Skin of body (tissue), 1 donor: ENCODE measurements at regions not wholly inside any gene's neighbourhood (a gene's known extent, or its start where the extent isn't known, plus 50 kb on each side); places are given as distances from the start of the nearest gene placed in this dataset.
"Not testable (repeated sequence)": the region's sequence is repeated elsewhere in the genome, so short reads cannot be mapped to it uniquely, and the experiment has no call there.

Source experiments
- DNase-seq: peaks from one replicate; lab custom pipeline; 2025; lab: John Stamatoyannopoulos, UW

- DNase-seq = not testable (repeated sequence)
These were observed 253.9 kb upstream of the UBASH3B start for GRCh38 chr11:122401581-122401980.

GRCh38 chr11:122399375-122399774, 256.1 kb upstream of the UBASH3B start:
- no peak for DNase-seq

- DNase-seq = no peak
These were observed 256.7 kb upstream of the UBASH3B start for GRCh38 chr11:122398851-122399250.

- DNase-seq = no peak
These were observed 257.4 kb upstream of the UBASH3B start for GRCh38 chr11:122398167-122398566.

- no peak for DNase-seq
These were observed 260.2 kb upstream of the UBASH3B start for GRCh38 chr11:122395282-122395681.

- DNase-seq = no peak
These were observed 261.2 kb upstream of the UBASH3B start for GRCh38 chr11:122394313-122394712.

- DNase-seq = no peak
These were observed 262.2 kb upstream of the UBASH3B start for GRCh38 chr11:122393209-122393860.

- no peak for DNase-seq
These were observed 263.0 kb upstream of the UBASH3B start for GRCh38 chr11:122392508-122392907.

GRCh38 chr11:122391049-122391448, 264.5 kb upstream of the UBASH3B start:
- DNase-seq = no peak

- DNase-seq = no peak
These were observed 267.2 kb upstream of the BLID start for GRCh38 chr11:122383186-122383585.

- no peak for DNase-seq
These were observed 259.8 kb upstream of the BLID start for GRCh38 chr11:122375687-122376399.

- no peak for DNase-seq
These were observed 252.8 kb upstream of the BLID start for GRCh38 chr11:122368796-122369195.

GRCh38 chr11:122367809-122368231, 251.8 kb upstream of the BLID start:
- DNase-seq = peak; percentile 59

- DNase-seq = peak; percentile 71
These were observed 249.8 kb upstream of the BLID start for GRCh38 chr11:122365610-122366360.

GRCh38 chr11:122363296-122363695, 247.3 kb upstream of the BLID start:
- DNase-seq = no peak

- DNase-seq = no peak
These were observed 246.4 kb upstream of the BLID start for GRCh38 chr11:122362381-122362780.

- DNase-seq = no peak
These were observed 244.9 kb upstream of the BLID start for GRCh38 chr11:122360875-122361274.

- no peak for DNase-seq
These were observed 243.1 kb upstream of the BLID start for GRCh38 chr11:122359081-122359571.

GRCh38 chr11:122358292-122358691, 242.3 kb upstream of the BLID start:
- no peak for DNase-seq

- no peak for DNase-seq
These were observed 240.0 kb upstream of the BLID start for GRCh38 chr11:122355968-122356367.

GRCh38 chr11:122354025-122354697, 238.1 kb upstream of the BLID start:
- peak; percentile 68 for DNase-seq

- DNase-seq = no peak
These were observed 237.5 kb upstream of the BLID start for GRCh38 chr11:122353561-122353960.
